Mesenchymal stem cell (in vitro differentiated cells and primary cell): ENCODE measurements at regions not wholly inside any gene's neighbourhood (a gene's known extent, or its start where the extent isn't known, plus 50 kb on each side); places are given as distances from the start of the nearest gene placed in this dataset.

Experiments
- DNase-seq: peaks from one replicate; pipeline ENCODE4 v3.0.0-alpha.2; 2013
- H2AFZ ChIP-seq: one replicate; pipeline ENCODE4 v1.6.1; 2013; ENCODE audit warnings: low read depth, mild to moderate bottlenecking, control low read depth, inconsistent platforms, low read length, moderate library complexity
- H2AK5ac ChIP-seq: 2 replicates; pipeline ENCODE4 v1.6.1; 2013; ENCODE audit warnings: low read length, moderate library complexity, mild to moderate bottlenecking, inconsistent platforms; ENCODE audit not compliant: severe bottlenecking
- H2BK120ac ChIP-seq: one replicate; pipeline ENCODE4 v1.6.1; 2013; ENCODE audit warnings: low read depth, mild to moderate bottlenecking, inconsistent platforms, low read length, moderate library complexity
- H2BK12ac ChIP-seq, 2 experiments: one replicate each; pipeline ENCODE4 v1.6.1; 2013; ENCODE audit warnings: inconsistent platforms in 2 of 2, low read length in 2 of 2, mild to moderate bottlenecking in 2 of 2, moderate library complexity in 2 of 2, control low read depth in 1 of 2
- H2BK15ac ChIP-seq: one replicate; pipeline ENCODE4 v1.6.1; 2013; ENCODE audit warnings: mild to moderate bottlenecking, low read depth, inconsistent platforms; ENCODE audit not compliant: poor library complexity, severe bottlenecking
- H2BK5ac ChIP-seq: 2 replicates; pipeline ENCODE4 v1.6.1; 2013; ENCODE audit warnings: low read depth, mild to moderate bottlenecking, low read length, control low read depth, inconsistent platforms; ENCODE audit not compliant: poor library complexity, severe bottlenecking
- H3K14ac ChIP-seq, 2 experiments: one replicate each; pipeline ENCODE4 v1.6.1; 2013; ENCODE audit warnings: inconsistent platforms in 2 of 2, low read length in 2 of 2, control low read depth in 1 of 2, mild to moderate bottlenecking in 1 of 2, moderate library complexity in 1 of 2
- H3K18ac ChIP-seq, 2 experiments: one replicate each; pipeline ENCODE4 v1.6.1; 2013; ENCODE audit warnings: inconsistent platforms in 2 of 2, low read length in 2 of 2, control low read depth in 1 of 2, low read depth in 1 of 2, mild to moderate bottlenecking in 1 of 2
- H3K23ac ChIP-seq, 2 experiments: one replicate each; pipeline ENCODE4 v1.6.1; 2013; ENCODE audit warnings: inconsistent platforms in 2 of 2, low read length in 2 of 2, mild to moderate bottlenecking in 2 of 2, moderate library complexity in 2 of 2, control low read depth in 1 of 2
- H3K27ac ChIP-seq: 2 replicates; pipeline ENCODE4 v1.5.1; 2013; ENCODE audit warnings: mild to moderate bottlenecking, moderate library complexity, low read length, control low read depth, inconsistent platforms; ENCODE audit not compliant: poor library complexity, severe bottlenecking
- H3K27me3 ChIP-seq, 2 experiments: 2 replicates each; pipeline versions ENCODE4 v1.6.1 to v1.7.0; 2013; ENCODE audit warnings: low read length in 2 of 2, mild to moderate bottlenecking in 2 of 2, moderate library complexity in 2 of 2, control low read depth in 1 of 2, inconsistent platforms in 1 of 2; ENCODE audit not compliant: control insufficient read depth in 1 of 2, insufficient read depth in 1 of 2
- H3K36me3 ChIP-seq, 2 experiments: 2 replicates each; pipeline versions ENCODE4 v1.6.1 to v1.7.0; 2013; ENCODE audit warnings: low read length in 2 of 2, control low read depth in 1 of 2, inconsistent platforms in 1 of 2, low read depth in 1 of 2, mild to moderate bottlenecking in 1 of 2; ENCODE audit not compliant: insufficient read depth in 2 of 2, control insufficient read depth in 1 of 2
- H3K4ac ChIP-seq, 2 experiments: one replicate each; pipeline ENCODE4 v1.6.1; 2013; ENCODE audit warnings: inconsistent platforms in 2 of 2, low read length in 2 of 2, mild to moderate bottlenecking in 2 of 2, moderate library complexity in 2 of 2, control low read depth in 1 of 2, low read depth in 1 of 2
- H3K4me1 ChIP-seq: 2 replicates; pipeline ENCODE4 v1.6.1; 2013; ENCODE audit warnings: low read depth, low read length, control low read depth; ENCODE audit not compliant: control insufficient read depth, insufficient read depth
- H3K4me2 ChIP-seq: 2 replicates; pipeline ENCODE4 v1.6.1; 2013; ENCODE audit warnings: low read length, mild to moderate bottlenecking, inconsistent platforms; ENCODE audit not compliant: poor library complexity, severe bottlenecking
- H3K4me3 ChIP-seq, 2 experiments: 2 replicates each; pipeline versions ENCODE4 v1.5.1 to v1.7.0; 2013; ENCODE audit warnings: low read length in 2 of 2, mild to moderate bottlenecking in 2 of 2, control low read depth in 1 of 2, low read depth in 1 of 2; ENCODE audit not compliant: insufficient read depth in 1 of 2
- H3K79me1 ChIP-seq: replicated peaks from 2 replicates; pipeline ENCODE4 v1.6.1; 2013; ENCODE audit warnings: mild to moderate bottlenecking, control low read depth, low read length, inconsistent platforms; ENCODE audit not compliant: poor library complexity, severe bottlenecking
- H3K9ac ChIP-seq: 2 replicates; pipeline ENCODE4 v1.7.0; 2013; ENCODE audit warnings: mild to moderate bottlenecking, low read length, moderate library complexity
- H3K9me3 ChIP-seq: 2 replicates; pipeline ENCODE4 v1.7.0; 2013; ENCODE audit warnings: mild to moderate bottlenecking, low read length; ENCODE audit not compliant: control insufficient read depth
- H4K8ac ChIP-seq: one replicate; pipeline ENCODE4 v1.6.1; 2013; ENCODE audit warnings: inconsistent platforms, mild to moderate bottlenecking, low read length, moderate library complexity
- H4K91ac ChIP-seq: one replicate; pipeline ENCODE4 v1.6.1; 2013; ENCODE audit warnings: mild to moderate bottlenecking, low read length, inconsistent platforms
- WGBS: methylation state at CpG from one replicate; pipeline ENCODE4 v1.1.7; 2013; ENCODE audit warnings: mixed read lengths; 5-methylcytosine and 5-hydroxymethylcytosine counted together

DNA sequence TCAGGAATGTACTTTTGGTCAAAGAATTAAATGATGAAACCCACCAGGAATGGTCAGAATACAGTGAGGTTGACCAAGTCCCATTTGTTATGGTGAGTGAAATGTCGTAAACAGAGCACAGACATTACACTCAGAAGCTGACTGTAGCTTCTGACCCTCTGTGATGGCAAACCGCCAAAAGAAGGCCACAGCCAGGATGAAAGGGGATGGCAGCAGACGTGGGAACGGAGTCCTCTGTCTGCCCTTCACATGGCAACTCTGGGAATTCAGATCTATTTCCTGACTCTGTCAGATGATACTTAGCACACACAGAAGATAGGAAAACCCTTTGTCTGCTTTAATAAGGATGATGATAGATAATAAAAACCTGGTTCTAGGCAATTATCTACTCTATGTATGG is 757.1 kb downstream of the SORCS3 start:
- H3K36me3 ChIP-seq: no peaks in the 10 kb centered on the region
- no peak overlapping the region for H3K27ac ChIP-seq
- no peak overlapping the region for H3K23ac ChIP-seq
- no peak overlapping the region for H4K8ac ChIP-seq
- H3K4ac ChIP-seq: no peak overlapping the region
- no peak overlapping the region for H3K4me2 ChIP-seq
- H3K18ac ChIP-seq: no peak overlapping the region
- no peak overlapping the region for H4K91ac ChIP-seq
- no peak overlapping the region for H3K14ac ChIP-seq
- no peak for DNase-seq
- H3K4me3 ChIP-seq: no peak overlapping the region
- no peak overlapping the region for H3K9ac ChIP-seq
- H2BK12ac ChIP-seq: no peak overlapping the region
- no peaks in the 10 kb centered on the region for H3K4me1 ChIP-seq
- no peak overlapping the region for H2BK120ac ChIP-seq
- H2BK5ac ChIP-seq: no peak overlapping the region
- peaks cover under 1% of the 10 kb centered on the region for H3K9me3 ChIP-seq
- H3K79me1 ChIP-seq: no peaks in the 10 kb centered on the region
- H2AK5ac ChIP-seq: no peak overlapping the region
- no peak overlapping the region for H2AFZ ChIP-seq
- no peaks in the 10 kb centered on the region for H3K27me3 ChIP-seq
- 32% methylated on average over 4 of the region's 4 CpGs for WGBS
- no peak overlapping the region for H2BK15ac ChIP-seq

DNA sequence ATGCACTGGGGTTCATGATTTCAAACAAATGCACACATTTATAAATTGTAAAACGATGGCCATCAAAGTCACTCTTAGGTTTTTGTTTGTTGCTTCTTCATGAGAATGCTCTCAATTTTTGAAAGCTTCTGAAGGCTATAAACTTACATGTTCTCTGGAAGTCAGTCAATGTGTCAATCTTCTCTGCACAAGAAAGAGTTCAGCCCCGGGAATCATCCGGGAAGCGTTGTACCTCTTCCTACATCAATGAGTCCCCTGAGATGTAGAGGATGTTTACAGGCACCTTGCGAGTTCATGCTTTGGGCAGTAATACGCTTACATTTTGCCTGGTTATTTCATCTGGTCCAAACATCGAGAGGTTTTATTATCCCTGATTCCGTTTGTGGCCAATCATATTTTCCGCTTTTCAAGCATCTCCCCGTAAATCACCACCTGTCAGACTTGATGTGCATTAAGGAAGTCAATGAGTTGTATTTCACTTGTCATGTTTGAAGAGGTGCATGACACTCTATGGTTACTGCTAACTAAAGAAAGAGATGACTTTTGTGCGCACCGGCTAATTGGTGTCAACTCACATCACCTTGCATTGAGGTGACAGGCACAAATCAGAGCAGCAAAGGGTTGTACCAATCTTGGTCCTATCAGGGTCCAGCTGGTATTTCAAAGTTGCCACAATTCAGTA is 750.7 kb downstream of the SORCS3 start:
- Histone ChIP-seq H4K91ac (no peak overlapping the region), H2BK5ac (no peak overlapping the region), H3K9me3 (peaks cover 8% of the 10 kb centered on the region), H2BK12ac (no peak overlapping the region), H3K18ac (no peak overlapping the region), H3K27ac (no peak overlapping the region), H3K9ac (no peak overlapping the region), H3K4me2 (no peak overlapping the region), H2AK5ac (no peak overlapping the region), H3K4ac (no peak overlapping the region), H3K14ac (no peak overlapping the region), H3K27me3 (no peaks in the 10 kb centered on the region), H3K4me3 (no peak overlapping the region), H4K8ac (no peak overlapping the region), H3K36me3 (no peaks in the 10 kb centered on the region), H3K79me1 (no peaks in the 10 kb centered on the region), H3K23ac (no peak overlapping the region), H2BK120ac (no peak overlapping the region), H3K4me1 (no peaks in the 10 kb centered on the region), H2AFZ (no peak overlapping the region), H2BK15ac (no peak overlapping the region)
- 82% methylated on average over 12 of the region's 12 CpGs for WGBS
- no peak for DNase-seq

DNA sequence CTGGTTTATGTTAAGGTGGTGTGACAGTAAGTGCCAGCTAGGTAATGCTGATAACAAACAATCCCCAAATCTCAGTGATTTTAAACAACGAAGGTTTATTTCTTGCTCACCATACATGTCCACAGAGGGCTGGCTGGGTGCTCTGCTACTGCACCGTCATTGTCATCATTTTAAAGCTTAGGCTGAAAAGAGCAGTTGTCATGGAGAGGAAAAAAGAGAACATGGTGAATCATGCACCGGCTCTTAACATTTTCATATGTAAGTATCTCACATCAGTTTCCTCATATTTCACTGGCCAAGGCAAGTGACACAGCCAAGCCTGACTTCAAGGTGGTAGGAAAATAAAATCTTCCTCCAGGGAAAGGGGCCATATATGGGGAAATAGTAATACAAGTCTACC is 746.9 kb downstream of the SORCS3 start:
- Histone ChIP-seq H3K4me3 (no peak overlapping the region), H3K4ac (no peak overlapping the region), H3K14ac (no peak overlapping the region), H3K27ac (no peak overlapping the region), H3K4me2 (no peak overlapping the region), H3K4me1 (no peaks in the 10 kb centered on the region), H2BK12ac (no peak overlapping the region), H3K18ac (no peak overlapping the region), H3K9me3 (peaks cover 16% of the 10 kb centered on the region), H2BK120ac (no peak overlapping the region), H2AFZ (no peak overlapping the region), H2BK5ac (no peak overlapping the region), H3K79me1 (no peaks in the 10 kb centered on the region), H2AK5ac (no peak overlapping the region), H3K23ac (no peak overlapping the region), H3K9ac (no peak overlapping the region), H3K27me3 (no peaks in the 10 kb centered on the region), H4K8ac (no peak overlapping the region), H2BK15ac (no peak overlapping the region), H4K91ac (no peak overlapping the region), H3K36me3 (no peaks in the 10 kb centered on the region)
- no peak for DNase-seq
- WGBS: 33% methylated on average over 1 of the region's 3 CpGs

DNA sequence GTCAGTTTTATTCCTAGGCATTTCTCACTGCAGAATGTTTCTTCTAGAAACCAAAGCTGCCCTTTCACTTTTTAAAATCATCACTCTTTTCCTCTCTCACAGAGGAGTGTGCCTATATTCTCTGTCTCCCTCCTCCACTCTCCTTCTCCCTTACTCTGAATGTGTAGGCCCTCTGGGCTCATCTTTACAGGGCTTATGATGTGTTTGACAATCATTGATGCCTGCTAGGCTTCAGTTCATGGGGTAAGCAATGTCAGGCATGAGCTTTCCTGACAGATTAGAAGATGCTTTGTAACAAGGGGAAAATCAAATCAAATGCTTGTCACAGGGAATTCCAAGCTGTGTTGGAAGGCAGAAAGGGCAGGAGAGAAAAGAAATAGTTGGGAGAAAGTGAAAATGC is 742.9 kb downstream of the SORCS3 start:
- Histone ChIP-seq H4K91ac (no peak overlapping the region), H2BK12ac (no peak overlapping the region), H3K79me1 (no peaks in the 10 kb centered on the region), H3K18ac (no peak overlapping the region), H2AK5ac (no peak overlapping the region), H3K23ac (no peak overlapping the region), H3K9ac (no peak overlapping the region), H3K4ac (no peak overlapping the region), H3K4me2 (no peak overlapping the region), H3K27ac (no peak overlapping the region), H2BK15ac (no peak overlapping the region), H3K14ac (no peak overlapping the region), H3K4me3 (no peak overlapping the region), H3K27me3 (no peaks in the 10 kb centered on the region), H2BK5ac (no peak overlapping the region), H3K36me3 (no peaks in the 10 kb centered on the region), H2AFZ (no peak overlapping the region), H3K9me3 (peaks cover 8% of the 10 kb centered on the region), H3K4me1 (no peaks in the 10 kb centered on the region), H4K8ac (no peak overlapping the region), H2BK120ac (no peak overlapping the region)
- no peak for DNase-seq
